ENCODE measurements at regions not wholly inside any gene's neighbourhood (a gene's known extent, or its start where the extent isn't known, plus 50 kb on each side); places are given as distances from the start of the nearest gene placed in this dataset.

DNA sequence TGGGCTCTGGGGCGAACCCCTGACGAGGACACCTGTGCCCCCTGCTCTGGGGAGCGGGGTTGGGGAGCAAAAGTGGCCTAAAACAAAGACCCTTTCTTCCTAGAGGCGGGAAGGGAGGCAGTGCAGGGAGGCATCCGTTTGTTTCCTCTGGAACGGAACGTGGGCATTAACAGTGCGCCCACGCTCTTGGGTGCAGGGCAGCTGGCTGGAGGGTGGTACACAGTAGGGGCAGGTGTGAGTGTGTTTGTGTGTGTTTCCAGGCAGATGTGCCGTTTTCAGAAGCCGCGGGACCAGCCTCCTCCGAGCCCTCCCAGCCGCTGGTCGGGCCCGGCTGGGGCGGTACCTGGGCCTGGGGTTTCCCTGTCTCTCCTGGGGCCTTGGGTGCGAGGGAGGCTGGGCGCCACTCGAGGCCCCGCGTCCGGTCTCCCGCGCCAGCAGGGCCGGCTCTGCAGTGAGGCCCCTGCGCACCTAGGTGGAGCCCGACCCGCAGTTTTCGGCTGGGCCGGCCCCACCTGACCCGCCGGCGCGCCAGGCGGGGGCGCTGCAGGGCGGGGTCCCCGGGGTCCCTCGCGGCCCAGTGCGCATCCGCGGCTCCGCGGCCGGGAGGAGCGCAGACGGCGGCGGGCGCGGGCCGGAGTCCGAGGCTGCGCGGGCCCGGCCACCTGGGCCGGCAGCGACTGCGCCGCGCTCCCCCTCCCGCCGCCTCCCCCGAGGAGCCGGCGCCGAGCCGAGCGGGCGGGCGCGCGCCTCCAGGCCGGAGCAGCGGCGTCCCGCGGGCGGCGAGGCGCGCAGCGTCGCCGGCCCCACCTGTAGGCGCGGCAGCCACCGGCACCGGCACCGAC is 1252.7 kb downstream of the BRD1 start:
- DNase-seq (ENCODE audit: low spot score), result no peak
- intact Hi-C loops (cut with DNase I), result no loop called here

DNA sequence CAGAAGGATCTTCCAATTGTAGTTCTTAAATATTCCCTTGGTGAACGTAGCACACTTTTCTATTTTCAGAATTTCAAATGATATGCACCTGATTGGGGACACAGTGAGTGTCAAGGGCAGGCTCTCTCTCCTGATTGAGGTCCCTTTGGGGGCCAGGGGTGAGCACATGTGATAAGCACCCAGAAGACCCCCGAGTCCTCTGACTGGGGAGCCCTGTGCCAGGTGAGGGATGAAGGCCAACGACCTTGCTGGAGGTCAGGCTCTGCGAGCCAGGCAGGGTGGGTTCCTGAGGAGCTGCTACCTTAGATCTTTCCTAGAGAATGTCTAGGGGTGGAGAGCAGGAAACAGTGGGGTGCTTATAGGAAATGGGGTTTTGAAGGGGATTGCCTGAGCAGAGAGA is 1253.9 kb downstream of the BRD1 start:
- intact Hi-C loops (cut with DNase I), result no loop called here
- DNase-seq (ENCODE audit: low spot score), result no peak

DNA sequence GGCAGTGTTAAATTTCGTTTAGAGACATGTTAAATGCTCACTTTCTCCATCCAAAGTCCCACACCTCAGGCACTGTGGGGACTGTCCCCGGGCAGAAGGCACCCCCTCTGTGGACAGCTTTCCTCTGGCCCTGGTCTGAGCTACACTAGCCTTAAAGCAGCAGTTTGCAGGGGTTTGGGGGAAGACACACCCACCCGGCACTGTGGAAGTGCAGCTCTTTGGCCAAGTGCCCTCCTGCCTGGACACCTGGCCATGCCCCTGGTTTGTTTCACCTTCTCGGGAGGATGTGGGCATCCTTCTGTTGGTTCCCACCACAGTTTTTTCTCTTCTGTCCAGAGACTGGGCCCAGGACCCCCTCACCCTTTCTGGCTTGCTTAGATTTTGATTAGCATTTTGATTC is 1254.7 kb downstream of the BRD1 start:
- intact Hi-C loops (cut with DNase I), result no loop called here
- no peak for DNase-seq (ENCODE audit: low spot score)

DNA sequence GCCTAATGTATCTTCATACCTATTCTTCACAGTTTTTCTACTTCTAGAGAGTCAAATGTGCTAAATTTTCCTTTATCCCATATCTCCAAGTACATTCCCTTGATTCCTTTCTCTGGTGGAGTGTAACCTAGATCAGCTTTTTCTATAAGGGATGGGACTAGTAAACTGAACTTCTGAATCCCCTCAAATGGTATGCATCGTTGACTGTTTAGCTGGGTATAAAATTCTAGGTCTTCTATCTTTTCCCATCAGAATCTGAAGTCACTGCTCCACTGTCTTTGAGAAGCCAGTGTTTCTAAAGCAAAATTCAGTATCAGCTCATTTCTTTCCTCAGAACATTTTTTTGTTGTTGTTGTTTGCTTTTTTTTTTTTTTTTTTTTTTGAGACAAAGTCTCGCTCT is 1256.8 kb downstream of the BRD1 start:
- intact Hi-C loops (cut with DNase I), result no loop called here
- DNase-seq (ENCODE audit: low spot score), result no peak

DNA sequence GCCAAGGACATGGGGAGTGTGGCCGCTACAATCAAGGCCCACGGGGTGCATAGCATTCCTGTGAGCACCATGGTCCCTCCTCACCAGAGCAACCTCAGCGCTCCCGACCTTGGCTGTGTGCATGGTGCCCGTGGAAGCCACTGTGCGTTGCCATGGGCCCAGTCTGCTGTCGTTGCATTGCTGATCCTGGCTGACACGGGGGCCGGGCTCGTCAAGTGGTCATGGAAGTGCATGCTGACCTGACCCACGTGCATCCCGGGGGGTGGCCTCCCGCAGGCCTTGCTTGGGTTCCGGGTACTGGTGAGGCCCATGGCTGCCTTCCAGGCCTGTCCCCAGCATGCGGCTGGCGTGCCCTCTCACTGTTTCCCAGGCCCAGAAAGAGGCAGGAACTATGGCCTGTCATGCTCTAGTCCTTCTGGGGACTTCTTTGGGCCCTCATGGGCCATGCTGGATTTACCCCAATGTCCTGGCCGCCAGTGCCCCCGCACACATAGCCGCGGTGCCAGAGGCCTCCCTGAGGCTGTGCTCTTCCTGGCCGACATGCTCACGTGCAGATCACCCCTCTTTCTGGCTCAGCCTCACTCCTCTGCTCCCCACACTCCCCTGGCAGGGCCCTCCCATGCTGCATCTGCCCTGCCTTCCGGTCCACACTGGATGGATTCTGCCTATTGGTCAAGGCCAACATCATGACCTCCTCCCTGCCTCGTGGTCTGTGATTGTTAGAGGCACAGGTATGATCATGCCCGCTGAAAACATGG is 1258.0 kb downstream of the BRD1 start:
- DNase-seq (ENCODE audit: low spot score), result no peak
- intact Hi-C loops (cut with DNase I), result no loop called here

DNA sequence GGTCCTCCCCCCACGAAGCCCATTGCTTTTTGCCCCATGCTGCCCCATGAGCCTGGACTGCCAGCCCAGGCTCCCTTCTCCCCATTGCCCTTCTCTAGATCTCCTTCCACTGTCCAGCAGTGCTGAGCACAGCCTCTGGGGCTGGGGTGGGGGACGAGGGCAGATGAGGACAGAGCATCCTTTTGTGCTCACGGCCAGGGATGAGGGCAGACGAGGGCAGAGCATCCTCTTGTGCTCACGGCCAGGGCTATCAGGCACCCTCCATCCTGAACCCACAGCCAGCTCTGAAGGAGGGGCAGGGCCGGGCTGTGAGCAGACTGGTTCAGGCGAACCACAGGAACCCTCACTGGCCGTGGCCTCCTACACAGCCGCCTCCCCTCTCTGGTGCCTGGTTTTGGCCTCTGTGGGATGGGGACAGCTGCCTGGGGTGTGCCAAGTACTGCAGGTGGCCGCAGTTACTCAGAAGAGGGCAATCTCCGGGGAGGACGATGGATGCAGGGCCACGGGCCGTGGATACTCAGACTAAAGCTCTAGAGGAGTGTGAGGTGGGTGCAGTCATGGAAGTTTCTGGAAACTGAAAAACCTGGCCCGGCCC is 1258.8 kb downstream of the BRD1 start:
- no peak for DNase-seq (ENCODE audit: low spot score)
- intact Hi-C loops (cut with DNase I), result no loop called here

GRCh38 chr22:48567213-48567975 is 1260.3 kb downstream of the BRD1 start:
- no peak for DNase-seq (ENCODE audit: low spot score)
- intact Hi-C loops (cut with DNase I), result no loop called here

GRCh38 chr22:48566741-48567140 is 1260.9 kb downstream of the BRD1 start:
- intact Hi-C loops (cut with DNase I), result no loop called here
- no peak for DNase-seq (ENCODE audit: low spot score)

DNA sequence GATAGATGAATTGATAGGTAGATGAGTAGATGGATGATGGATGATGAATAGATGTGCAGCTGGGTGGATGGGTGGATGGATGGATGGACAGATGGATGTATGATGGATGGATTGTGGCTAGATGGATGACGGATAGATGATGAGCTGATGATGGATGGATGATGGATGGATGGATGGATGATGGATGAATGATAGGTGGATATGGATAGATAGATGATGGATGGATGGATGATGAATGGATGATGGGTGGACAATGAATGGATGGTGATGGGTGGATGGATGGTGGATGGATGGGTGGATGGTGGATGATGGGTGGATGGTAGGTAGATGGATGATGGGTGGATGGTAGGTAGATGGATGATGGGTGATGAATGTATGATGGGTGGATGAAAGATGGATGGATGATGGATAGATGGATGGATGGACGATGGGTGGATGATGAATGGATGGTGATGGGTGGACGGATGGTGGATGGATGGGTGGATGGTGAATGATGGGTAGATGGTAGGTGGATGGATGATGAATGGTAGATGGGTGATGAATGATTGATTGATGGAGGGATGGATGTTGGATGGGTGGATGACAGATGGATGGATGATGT is 1261.7 kb downstream of the BRD1 start:
- intact Hi-C loops (cut with DNase I), result no loop called here
- no peak for DNase-seq (ENCODE audit: low spot score)

DNA sequence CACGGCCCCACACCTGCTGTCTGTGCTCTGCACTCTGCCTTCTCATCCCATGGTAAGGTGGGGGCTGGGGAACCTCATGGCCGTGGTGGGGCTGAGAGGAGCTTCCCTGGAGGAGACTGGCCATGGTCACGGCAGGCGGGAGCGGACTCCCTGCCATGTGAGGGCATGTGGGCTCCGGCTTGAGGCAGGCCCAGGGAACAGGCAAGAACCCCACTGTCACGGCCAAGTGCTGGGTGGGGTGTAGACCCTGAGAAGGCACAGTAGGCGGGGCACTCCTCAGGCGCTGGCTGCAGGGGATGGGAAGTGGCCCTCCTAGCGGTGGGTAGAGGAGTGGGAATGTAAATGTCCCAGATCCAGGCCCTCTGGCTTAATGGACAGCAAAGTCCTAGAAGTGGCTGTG is 1262.7 kb downstream of the BRD1 start:
- no peak for DNase-seq (ENCODE audit: low spot score)
- intact Hi-C loops (cut with DNase I), result no loop called here

GRCh38 chr22:48563966-48564330 is 1263.7 kb downstream of the BRD1 start:
- intact Hi-C loops (cut with DNase I), result no loop called here

GRCh38 chr22:48563118-48563965 is 1264.3 kb downstream of the BRD1 start:
- intact Hi-C loops (cut with DNase I), result no loop called here
- DNase-seq (ENCODE audit: low spot score), result no peak

More at GRCh38 chr22:48563966-48564330, 1263.7 kb downstream of the BRD1 start:
- no peak for DNase-seq (ENCODE audit: low spot score)

- intact Hi-C loops (cut with DNase I), result no loop called here
- no peak for DNase-seq (ENCODE audit: low spot score)
These were observed 1266.0 kb downstream of the BRD1 start for GRCh38 chr22:48561676-48562075.

- no peak for DNase-seq (ENCODE audit: low spot score)
- intact Hi-C loops (cut with DNase I), result no loop called here
These were observed 1266.8 kb downstream of the BRD1 start for GRCh38 chr22:48560836-48561235.

DNA sequence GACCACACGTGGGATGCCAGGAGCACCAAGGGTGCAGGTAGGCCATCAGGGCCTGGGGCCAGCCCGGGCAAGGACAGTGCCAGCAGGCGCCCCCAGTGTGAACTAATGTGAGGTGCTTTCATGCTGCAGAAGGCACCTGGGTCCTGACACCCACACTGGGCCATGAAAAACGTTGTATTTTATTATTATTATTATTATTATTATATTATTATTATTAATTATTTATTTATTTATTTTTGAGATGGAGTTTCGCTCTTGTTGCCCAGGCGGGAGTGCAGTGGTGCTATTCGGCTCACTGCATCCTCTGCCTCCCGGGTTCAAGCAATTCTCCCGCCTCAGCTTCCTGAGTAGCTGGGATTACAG is 1267.3 kb downstream of the BRD1 start:
- intact Hi-C loops (cut with DNase I), result no loop called here
- DNase-seq (ENCODE audit: low spot score), result no peak

DNA sequence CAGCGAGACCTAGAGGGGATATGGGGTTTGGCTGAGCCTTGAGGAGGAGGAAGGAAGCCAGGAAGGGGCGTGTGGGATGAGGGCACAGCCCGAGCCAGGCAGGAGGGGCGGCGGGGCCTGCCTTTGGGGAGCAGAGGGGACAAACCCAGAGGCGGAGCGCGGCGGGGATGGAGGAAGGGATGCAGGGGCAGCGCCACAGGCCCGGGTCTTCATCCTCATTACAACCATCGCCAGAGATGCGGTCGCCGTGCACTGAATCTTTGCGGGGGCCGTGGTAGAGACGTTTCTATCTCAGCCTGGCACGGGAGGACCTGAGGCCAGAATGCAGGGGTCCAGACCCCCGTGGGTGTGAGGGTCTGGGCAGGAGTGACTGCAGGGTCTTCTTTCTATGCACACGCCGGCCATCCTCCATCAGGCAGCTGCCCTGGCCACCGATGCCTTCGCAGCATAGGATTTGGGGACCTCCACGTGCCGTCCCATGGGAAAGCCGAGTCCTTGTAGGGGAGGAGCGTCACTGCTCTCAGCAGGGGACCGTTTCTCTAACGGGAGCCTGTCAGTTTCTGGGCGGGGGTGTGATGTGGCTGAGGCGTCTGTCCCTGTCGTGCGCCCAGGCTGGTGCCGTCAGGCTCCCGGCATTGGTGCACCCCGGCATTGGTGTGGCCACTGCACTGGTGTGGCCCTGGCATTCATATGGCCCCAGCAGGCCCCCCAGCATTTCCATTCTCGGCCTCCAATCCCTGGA is 1267.9 kb downstream of the BRD1 start:
- no peak for DNase-seq (ENCODE audit: low spot score)
- intact Hi-C loops (cut with DNase I), result no loop called here

DNA sequence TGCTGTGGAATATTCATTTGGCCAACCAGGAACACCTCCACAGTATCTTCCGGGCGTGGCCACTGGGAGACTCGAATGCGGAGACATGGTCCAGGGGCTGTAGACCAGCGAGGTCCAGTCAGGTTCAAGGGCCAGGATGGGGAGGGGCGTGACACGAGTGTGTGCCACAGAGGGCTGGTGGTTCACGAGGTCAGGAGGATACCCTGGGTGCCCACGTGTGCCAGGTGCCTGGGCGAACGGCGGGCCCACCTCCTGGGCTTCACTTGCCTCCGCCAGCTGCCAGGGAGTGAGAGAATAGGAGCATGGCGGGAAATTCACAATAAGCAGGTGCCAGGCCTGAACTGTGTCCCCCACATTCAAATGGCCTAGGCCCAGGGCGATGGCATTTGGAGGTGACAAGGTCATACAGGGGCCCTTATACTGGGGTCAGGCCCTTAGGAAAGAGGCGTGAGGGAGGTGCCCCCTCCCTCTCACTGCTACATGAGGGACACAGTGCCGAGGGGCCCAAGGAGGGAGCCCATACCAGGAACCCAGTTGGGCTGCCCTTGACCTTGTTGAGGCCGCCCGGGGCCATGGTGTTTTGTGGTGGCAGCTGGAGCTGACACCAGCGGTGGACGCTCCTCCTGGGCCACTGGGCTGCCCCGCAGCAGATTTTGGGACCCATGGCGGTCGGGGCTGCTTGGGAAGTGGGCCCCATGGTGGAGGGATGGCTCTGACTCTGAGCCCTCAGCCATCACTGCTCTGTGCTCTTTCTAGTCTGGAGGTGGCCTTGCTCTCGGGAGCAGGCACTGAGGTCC is 1268.9 kb downstream of the BRD1 start:
- no peak for DNase-seq (ENCODE audit: low spot score)

More for the DNA sequence above, 1268.9 kb downstream of the BRD1 start:
- intact Hi-C loops (cut with DNase I), result no loop called here
